NB4 (cell line): ENCODE measurements at regions not wholly inside any gene's neighbourhood (a gene's known extent, or its start where the extent isn't known, plus 50 kb on each side); places are given as distances from the start of the nearest gene placed in this dataset.

ENCODE experiments used
- POLR2A ChIP-seq: IDR thresholded peaks from 2 replicates; pipeline ENCODE4 v1.6.1; 2011; ENCODE audit warnings: mild to moderate bottlenecking; ENCODE audit not compliant: insufficient read length; ENCODE audit errors: extremely low read depth
- TF ChIP-seq, protein P1 (sequence below): IDR thresholded peaks from one replicate; pipeline ENCODE4 v1.5.1; 2012; ENCODE audit warnings: low read depth, low read length
- TF ChIP-seq, protein P2 (sequence below): IDR thresholded peaks from 2 replicates; pipeline ENCODE4 v1.6.1; 2011; ENCODE audit warnings: low read depth, low read length

DNA sequence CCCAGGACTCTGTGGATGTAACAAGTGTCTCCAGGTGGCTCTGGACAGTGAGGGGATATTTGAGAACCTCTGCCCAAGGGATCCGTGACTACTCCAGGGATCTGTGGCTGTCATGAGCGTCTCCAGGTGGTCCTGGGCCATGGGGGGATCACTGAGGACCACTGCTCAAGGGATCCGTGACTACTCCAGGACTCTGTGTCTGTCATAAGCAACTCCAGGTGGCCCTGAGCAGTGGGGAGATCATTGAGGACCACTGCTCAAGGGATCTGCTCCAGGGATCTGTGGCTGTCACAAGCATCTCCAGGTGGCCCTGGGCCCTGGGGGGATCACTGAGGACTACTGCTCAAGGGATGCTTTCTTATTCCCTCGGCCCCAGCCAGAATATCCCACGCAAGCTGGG is 133.2 kb upstream of the ADARB2 start:
- TF ChIP-seq, protein P1, sequence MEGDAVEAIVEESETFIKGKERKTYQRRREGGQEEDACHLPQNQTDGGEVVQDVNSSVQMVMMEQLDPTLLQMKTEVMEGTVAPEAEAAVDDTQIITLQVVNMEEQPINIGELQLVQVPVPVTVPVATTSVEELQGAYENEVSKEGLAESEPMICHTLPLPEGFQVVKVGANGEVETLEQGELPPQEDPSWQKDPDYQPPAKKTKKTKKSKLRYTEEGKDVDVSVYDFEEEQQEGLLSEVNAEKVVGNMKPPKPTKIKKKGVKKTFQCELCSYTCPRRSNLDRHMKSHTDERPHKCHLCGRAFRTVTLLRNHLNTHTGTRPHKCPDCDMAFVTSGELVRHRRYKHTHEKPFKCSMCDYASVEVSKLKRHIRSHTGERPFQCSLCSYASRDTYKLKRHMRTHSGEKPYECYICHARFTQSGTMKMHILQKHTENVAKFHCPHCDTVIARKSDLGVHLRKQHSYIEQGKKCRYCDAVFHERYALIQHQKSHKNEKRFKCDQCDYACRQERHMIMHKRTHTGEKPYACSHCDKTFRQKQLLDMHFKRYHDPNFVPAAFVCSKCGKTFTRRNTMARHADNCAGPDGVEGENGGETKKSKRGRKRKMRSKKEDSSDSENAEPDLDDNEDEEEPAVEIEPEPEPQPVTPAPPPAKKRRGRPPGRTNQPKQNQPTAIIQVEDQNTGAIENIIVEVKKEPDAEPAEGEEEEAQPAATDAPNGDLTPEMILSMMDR = no peak
- no peak for TF ChIP-seq POLR2A
- TF ChIP-seq, protein P2, sequence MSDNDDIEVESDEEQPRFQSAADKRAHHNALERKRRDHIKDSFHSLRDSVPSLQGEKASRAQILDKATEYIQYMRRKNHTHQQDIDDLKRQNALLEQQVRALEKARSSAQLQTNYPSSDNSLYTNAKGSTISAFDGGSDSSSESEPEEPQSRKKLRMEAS = no peak
